B cell (primary cell): ENCODE measurements at regions not wholly inside any gene's neighbourhood (a gene's known extent, or its start where the extent isn't known, plus 50 kb on each side); places are given as distances from the start of the nearest gene placed in this dataset.

Experiments used
- ATAC-seq: fragments of 200-7000 bp; cut with Tn5 transposase; one replicate; pipeline ENCODE4 v1.10.0; 2021; ENCODE audit warnings: low read depth, mild to moderate bottlenecking, moderate number of reproducible peaks, moderate library complexity
- CTCF ChIA-PET: fragments of 350-600 bp; sonication (Branson Sonifier 250); formaldehyde crosslinking; loops from one replicate; lab custom pipeline; 2021; ENCODE audit warnings: antibody characterized with exemption, inconsistent platforms; lab: Charles Lee
- POLR2A ChIA-PET: fragments of 350-600 bp; sonication (Branson Sonifier 250); formaldehyde crosslinking; loops from one replicate; lab custom pipeline; 2021; ENCODE audit warnings: antibody characterized with exemption; lab: Charles Lee
- DNase-seq: peaks from one replicate; pipeline ENCODE4 v3.0.0; 2013
- H2AFZ ChIP-seq: 2 replicates; pipeline ENCODE4 v1.6.1; 2012; ENCODE audit warnings: mild to moderate bottlenecking, low read depth, low read length; ENCODE audit not compliant: insufficient read depth, poor library complexity, severe bottlenecking
- H3K27ac ChIP-seq, 2 donors: 1 replicate in 1 of 2; 2 replicates in 1 of 2; pipeline ENCODE4 v1.5.1; 2012 to 2013; ENCODE audit warnings: low read length in 2 of 2, mild to moderate bottlenecking in 2 of 2, moderate library complexity in 1 of 2
- H3K27me3 ChIP-seq, 4 experiments: fragments of 200-600 bp in 1 of 4; sonication (generic) in 1 of 4; replicated peaks in 1 of 4; 1 replicate in 2 of 4; 2 replicates in 2 of 4; pipeline versions ENCODE4 v1.6.1 to v1.7.0; 2013 to 2016; ENCODE audit warnings: low read length in 3 of 4, mild to moderate bottlenecking in 2 of 4, mixed read lengths in 1 of 4, moderate library complexity in 1 of 4; ENCODE audit not compliant: insufficient read depth in 4 of 4, control insufficient read depth in 3 of 4; ENCODE audit errors: control extremely low read depth in 1 of 4
- H3K36me3 ChIP-seq, 2 experiments: replicated peaks in 1 of 2; 1 replicate in 1 of 2; 2 replicates in 1 of 2; pipeline versions ENCODE4 v1.6.1 to v1.7.1; 2013; ENCODE audit warnings: low read length in 1 of 2; ENCODE audit not compliant: insufficient read depth in 2 of 2, control insufficient read depth in 1 of 2; ENCODE audit errors: control extremely low read depth in 1 of 2, extremely low read depth in 1 of 2
- H3K4me1 ChIP-seq, 2 donors: fragments of 200-600 bp in 1 of 2; sonication (generic) in 1 of 2; 1 replicate in 1 of 2; 2 replicates in 1 of 2; pipeline versions ENCODE4 v1.5.1 to v1.6.1; 2013 to 2017; ENCODE audit warnings: low read length in 2 of 2; ENCODE audit not compliant: control insufficient read depth in 2 of 2, insufficient read depth in 2 of 2
- H3K4me2 ChIP-seq: replicated peaks from 2 replicates; pipeline ENCODE3; 2012; ENCODE audit warnings: mild to moderate bottlenecking, low read depth, low read length; ENCODE audit not compliant: poor library complexity, severe bottlenecking
- H3K4me3 ChIP-seq, 5 experiments: fragments of 200-600 bp in 1 of 5; sonication (generic) in 1 of 5; 1 replicate in 3 of 5; 2 replicates in 2 of 5; pipeline versions ENCODE4 v1.5.1 to v1.7.0; 2011 to 2016; ENCODE audit warnings: low read length in 4 of 5, mild to moderate bottlenecking in 4 of 5, low read depth in 2 of 5, control low read depth in 1 of 5, moderate library complexity in 1 of 5; ENCODE audit not compliant: insufficient read depth in 1 of 5; ENCODE audit errors: control extremely low read depth in 1 of 5, extremely low read depth in 1 of 5
- H3K79me2 ChIP-seq: fragments of 200-600 bp; sonication (generic); one replicate; pipeline ENCODE4 v1.6.0; 2016; ENCODE audit warnings: low read length; ENCODE audit not compliant: control insufficient read depth, insufficient read depth
- H3K9ac ChIP-seq: fragments of 200-600 bp; sonication (generic); 2 replicates; pipeline ENCODE4 v1.6.1; 2017; ENCODE audit warnings: mild to moderate bottlenecking, low read length, moderate library complexity
- H3K9me3 ChIP-seq, 3 donors: one replicate each; pipeline versions ENCODE4 v1.6.1 to v1.7.1; 2013; ENCODE audit warnings: low read length in 2 of 3; ENCODE audit not compliant: control insufficient read depth in 2 of 3, insufficient read depth in 1 of 3; ENCODE audit errors: control extremely low read depth in 1 of 3
- H4K20me1 ChIP-seq: 2 replicates; pipeline ENCODE4 v1.6.0; 2012; ENCODE audit warnings: mild to moderate bottlenecking, low read length; ENCODE audit not compliant: insufficient read depth, control insufficient read depth, poor library complexity, severe bottlenecking
- H3K27ac Mint-ChIP-seq: one replicate; pipeline ENCODE4 v1.8.0; 2021; ENCODE audit warnings: mixed read lengths
- H3K27me3 Mint-ChIP-seq: one replicate; pipeline ENCODE4 v1.8.0; 2021; ENCODE audit warnings: mixed read lengths
- H3K4me1 Mint-ChIP-seq: one replicate; pipeline ENCODE4 v1.8.0; 2021; ENCODE audit warnings: mixed read lengths
- H3K4me3 Mint-ChIP-seq: one replicate; pipeline ENCODE4 v1.8.0; 2021; ENCODE audit warnings: mixed read lengths
- H3K9me3 Mint-ChIP-seq: one replicate; pipeline ENCODE4 v1.8.0; 2022; ENCODE audit warnings: mixed read lengths; ENCODE audit not compliant: insufficient read depth
- EZH2 ChIP-seq: IDR thresholded peaks from 2 replicates; pipeline ENCODE4 v1.6.1; 2012; ENCODE audit warnings: borderline replicate concordance, low read depth, mild to moderate bottlenecking, moderate library complexity, low read length; ENCODE audit not compliant: insufficient read depth, poor library complexity, severe bottlenecking
- WGBS: methylation state at CpG from one replicate; pipeline ENCODE4 v1.1.5; 2013; ENCODE audit warnings: missing lambda C conversion rate; ENCODE audit not compliant: insufficient coverage; 5-methylcytosine and 5-hydroxymethylcytosine counted together
- intact Hi-C: fragments of 100-400 bp; cut with micrococcal nuclease; formaldehyde crosslinking; loops from one replicate; pipeline ENCODE4 v1.10.0; 2022
- TF ChIP-seq, protein P1 (sequence below): fragments of 200-600 bp; IDR thresholded peaks from one replicate; pipeline ENCODE4 v1.8.0; 2022; ENCODE audit warnings: antibody characterized with exemption, mild to moderate bottlenecking

DNA sequence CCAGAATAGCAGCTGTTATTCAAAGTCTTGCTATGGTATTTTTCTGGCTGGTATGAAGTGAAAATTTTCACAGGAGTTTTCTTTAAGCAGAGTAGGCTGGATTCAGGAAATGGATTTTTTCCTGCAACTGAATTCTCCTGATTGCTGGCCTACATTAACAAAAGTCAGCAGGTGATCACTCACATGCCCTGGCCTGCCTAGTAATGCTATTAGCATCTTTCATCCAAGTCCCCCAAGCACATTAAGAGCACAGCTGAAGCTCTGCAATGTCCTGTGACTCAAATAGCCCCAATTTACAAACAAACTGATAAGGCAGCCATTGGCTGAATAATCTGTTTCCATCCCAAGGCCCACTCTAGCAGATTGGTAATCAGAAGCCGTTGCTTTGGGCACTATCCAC is 688.3 kb upstream of the LMCD1 start:
- peaks cover 0 to 2% (median 0%) of the 10 kb centered on the region in 3 donors for H3K9me3 ChIP-seq
- no peaks in the 10 kb centered on the region for H4K20me1 ChIP-seq
- H3K27ac Mint-ChIP-seq, result no peak overlapping the region
- TF ChIP-seq EZH2, result no peak
- TF ChIP-seq, protein P1, sequence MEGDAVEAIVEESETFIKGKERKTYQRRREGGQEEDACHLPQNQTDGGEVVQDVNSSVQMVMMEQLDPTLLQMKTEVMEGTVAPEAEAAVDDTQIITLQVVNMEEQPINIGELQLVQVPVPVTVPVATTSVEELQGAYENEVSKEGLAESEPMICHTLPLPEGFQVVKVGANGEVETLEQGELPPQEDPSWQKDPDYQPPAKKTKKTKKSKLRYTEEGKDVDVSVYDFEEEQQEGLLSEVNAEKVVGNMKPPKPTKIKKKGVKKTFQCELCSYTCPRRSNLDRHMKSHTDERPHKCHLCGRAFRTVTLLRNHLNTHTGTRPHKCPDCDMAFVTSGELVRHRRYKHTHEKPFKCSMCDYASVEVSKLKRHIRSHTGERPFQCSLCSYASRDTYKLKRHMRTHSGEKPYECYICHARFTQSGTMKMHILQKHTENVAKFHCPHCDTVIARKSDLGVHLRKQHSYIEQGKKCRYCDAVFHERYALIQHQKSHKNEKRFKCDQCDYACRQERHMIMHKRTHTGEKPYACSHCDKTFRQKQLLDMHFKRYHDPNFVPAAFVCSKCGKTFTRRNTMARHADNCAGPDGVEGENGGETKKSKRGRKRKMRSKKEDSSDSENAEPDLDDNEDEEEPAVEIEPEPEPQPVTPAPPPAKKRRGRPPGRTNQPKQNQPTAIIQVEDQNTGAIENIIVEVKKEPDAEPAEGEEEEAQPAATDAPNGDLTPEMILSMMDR, result no peak
- H3K4me1 Mint-ChIP-seq, result no peaks in the 10 kb centered on the region
- H3K4me2 ChIP-seq, result no peak overlapping the region
- DNase-seq (no peak), ATAC-seq (no peak)
- CTCF ChIA-PET, result no interaction called here
- peaks cover 2% of the 10 kb centered on the region for H3K9me3 Mint-ChIP-seq
- H2AFZ ChIP-seq, result no peak overlapping the region
- no peak overlapping the region for H3K4me3 ChIP-seq
- H3K9ac ChIP-seq, result no peak overlapping the region
- WGBS, result no CpG with 5 or more reads among the region's 1 CpG
- no peaks in the 10 kb centered on the region for H3K4me1 ChIP-seq
- H3K4me3 Mint-ChIP-seq, result no peak overlapping the region
- intact Hi-C loops, result no loop called here
- POLR2A ChIA-PET, result no interaction called here
- no peaks in the 10 kb centered on the region for H3K27me3 ChIP-seq
- no peaks in the 10 kb centered on the region for H3K79me2 ChIP-seq
- H3K36me3 ChIP-seq, result no peaks in the 10 kb centered on the region
- H3K27ac ChIP-seq, result no peak overlapping the region
- H3K27me3 Mint-ChIP-seq, result no peaks in the 10 kb centered on the region

DNA sequence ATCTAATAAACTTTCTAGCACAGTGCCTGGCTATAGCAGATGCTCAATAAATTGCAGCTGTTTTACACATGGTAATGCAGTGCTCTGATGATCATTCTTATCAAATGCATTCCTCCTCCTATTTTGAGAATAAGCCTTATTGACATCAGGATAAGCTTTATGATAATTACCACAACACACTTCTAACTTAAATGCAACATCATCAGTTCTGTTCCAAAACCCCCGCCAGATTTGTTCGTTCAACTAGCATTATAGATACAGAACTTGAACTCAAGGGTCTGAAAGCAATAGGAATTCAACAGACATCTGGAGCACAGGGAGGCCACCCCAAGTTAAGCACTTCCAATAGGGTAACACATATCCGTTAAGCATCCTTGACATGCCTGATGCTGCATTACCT is 684.4 kb upstream of the LMCD1 start:
- Mint-ChIP-seq H3K9me3 (peaks cover 2% of the 10 kb centered on the region), H3K4me3 (no peak overlapping the region), H3K4me1 (no peaks in the 10 kb centered on the region), H3K27ac (no peak overlapping the region), H3K27me3 (no peaks in the 10 kb centered on the region)
- ATAC-seq (no peak), DNase-seq (no peak)
- 100% methylated on average over 2 of the region's 3 CpGs for WGBS
- intact Hi-C loops, result no loop called here
- no peaks in the 10 kb centered on the region for H3K36me3 ChIP-seq
- no peaks in the 10 kb centered on the region for H3K79me2 ChIP-seq
- no peak overlapping the region for H2AFZ ChIP-seq
- no peaks in the 10 kb centered on the region for H3K27me3 ChIP-seq
- no peak overlapping the region for H3K4me3 ChIP-seq
- no peaks in the 10 kb centered on the region for H4K20me1 ChIP-seq
- POLR2A ChIA-PET, result no interaction called here
- no peak overlapping the region for H3K27ac ChIP-seq
- no peak for TF ChIP-seq EZH2
- TF ChIP-seq, protein P1, result no peak
- H3K4me1 ChIP-seq, result no peaks in the 10 kb centered on the region
- no peak overlapping the region for H3K9ac ChIP-seq
- no peaks in the 10 kb centered on the region for H3K9me3 ChIP-seq
- CTCF ChIA-PET, result no interaction called here
- no peak overlapping the region for H3K4me2 ChIP-seq
